SK-N-MC (cell line): ENCODE measurements at regions not wholly inside any gene's neighbourhood (a gene's known extent, or its start where the extent isn't known, plus 50 kb on each side); places are given as distances from the start of the nearest gene placed in this dataset.

Experiments used
- EZH2 ChIP-seq: fragments of 200-600 bp; sonication (generic); IDR thresholded peaks from one replicate; pipeline ENCODE4 v1.6.1; 2017; ENCODE audit warnings: antibody characterized with exemption
- FOXP2 ChIP-seq: optimal IDR thresholded peaks from 2 replicates; pipeline ENCODE3; 2011; ENCODE audit warnings: mild to moderate bottlenecking, moderate library complexity; ENCODE audit not compliant: insufficient read depth; ENCODE audit errors: extremely low read length, control extremely low read depth
- POLR2AphosphoS5 ChIP-seq: IDR thresholded peaks from 2 replicates; pipeline ENCODE4 v1.6.1; 2012; ENCODE audit warnings: mild to moderate bottlenecking, low read depth, low read length, borderline replicate concordance

GRCh38 chrX:124814106-124814505 lies 467.7 kb downstream of the SH2D1A start:
- TF ChIP-seq POLR2AphosphoS5: no peak
- no peak for TF ChIP-seq EZH2
- no peak for TF ChIP-seq FOXP2
